Neural progenitor cell (in vitro differentiated cells): ENCODE measurements at regions not wholly inside any gene's neighbourhood (a gene's known extent, or its start where the extent isn't known, plus 50 kb on each side); places are given as distances from the start of the nearest gene placed in this dataset.

Experiments used
- CTCF ChIP-seq: fragments of 200-600 bp; sonication (generic); IDR thresholded peaks from 2 replicates; pipeline ENCODE4 v1.5.1; 2017; ENCODE audit warnings: antibody characterized with exemption, mild to moderate bottlenecking
- EZH2 ChIP-seq: fragments of 200-600 bp; sonication (generic); IDR thresholded peaks from 2 replicates; pipeline ENCODE4 v1.6.1; 2017; ENCODE audit warnings: antibody characterized with exemption, mild to moderate bottlenecking, moderate library complexity
- EZH2phosphoT487 ChIP-seq: fragments of 200-600 bp; sonication (generic); IDR thresholded peaks from 2 replicates; pipeline ENCODE4 v1.6.1; 2017; ENCODE audit warnings: antibody characterized with exemption

GRCh38 chr17:72498364-72499210 is 377.8 kb downstream of the SOX9 start:
- TF ChIP-seq CTCF (no peak), EZH2 (no peak), EZH2phosphoT487 (no peak)
